Sigmoid colon (tissue), 6 donors: ENCODE measurements at regions not wholly inside any gene's neighbourhood (a gene's known extent, or its start where the extent isn't known, plus 50 kb on each side); places are given as distances from the start of the nearest gene placed in this dataset.

Experiments used
- DNase-seq: peaks from one replicate; pipeline ENCODE4 v3.0.0-alpha.2; 2019
- H3K27ac ChIP-seq, 4 donors: fragments of 200-600 bp; sonication (generic); one replicate each; pipeline ENCODE4 v1.5.1; 2016 to 2019; ENCODE audit warnings: mild to moderate bottlenecking in 1 of 4
- H3K27me3 ChIP-seq, 3 donors: fragments of 200-600 bp; sonication (generic); one replicate each; pipeline ENCODE4 v1.5.1; 2019; ENCODE audit warnings: mild to moderate bottlenecking in 1 of 3
- H3K36me3 ChIP-seq, 4 donors: fragments of 200-600 bp; sonication (generic); one replicate each; pipeline ENCODE4 v1.5.1; 2016 to 2019
- H3K4me1 ChIP-seq, 4 donors: fragments of 200-600 bp; sonication (generic); one replicate each; pipeline ENCODE4 v1.5.1; 2017 to 2019
- H3K4me3 ChIP-seq, 4 donors: fragments of 200-600 bp; sonication (generic); one replicate each; pipeline ENCODE4 v1.5.1; 2017 to 2019; ENCODE audit warnings: mild to moderate bottlenecking in 2 of 4, moderate library complexity in 1 of 4
- H3K9me3 ChIP-seq, 4 donors: fragments of 200-600 bp in 3 of 4; sonication (generic) in 3 of 4; one replicate each; pipeline versions ENCODE4 v1.5.1 to v1.6.1; 2013 to 2019
- CTCF ChIP-seq, 4 experiments: fragments of 450-650 bp in 3 of 4; fragments of 200-600 bp in 1 of 4; IDR thresholded peaks; one replicate each; pipeline ENCODE4 v1.5.1; 2016 to 2019; ENCODE audit warnings: antibody characterized with exemption in 4 of 4, mild to moderate bottlenecking in 3 of 4, moderate library complexity in 2 of 4
- EP300 ChIP-seq, 4 donors: sonication (generic); formaldehyde crosslinking; IDR thresholded peaks; one replicate each; pipeline ENCODE4 v1.6.1; 2017; ENCODE audit warnings: antibody characterized with exemption in 4 of 4
- POLR2A ChIP-seq, 2 donors: fragments of 450-650 bp; IDR thresholded peaks; one replicate each; pipeline ENCODE4 v1.6.1; 2016; ENCODE audit warnings: antibody characterized with exemption in 2 of 2, mild to moderate bottlenecking in 2 of 2, moderate library complexity in 2 of 2
- POLR2AphosphoS5 ChIP-seq, 4 donors: sonication (generic); formaldehyde crosslinking; IDR thresholded peaks; one replicate each; pipeline ENCODE4 v1.6.1; 2017; ENCODE audit warnings: antibody characterized with exemption in 4 of 4
- WGBS, 2 donors: extraction: QIAGEN DNeasy Blood & Tissue Kit; methylation state at CpG; one replicate each; pipeline ENCODE4 v1.1.7; 2013; 5-methylcytosine and 5-hydroxymethylcytosine counted together
- intact Hi-C: fragments of 100-400 bp; cut with DNase I; formaldehyde crosslinking; loops from one replicate; pipeline ENCODE4 v1.15.1; 2023
- donor health status: healthy with polysubstance abuse.
- donor health status: healthy.

GRCh38 chr3:65080432-65080831 is 392.6 kb upstream of the ADAMTS9 start:
- Histone ChIP-seq H3K4me3 (no peak overlapping the region), H3K27ac (no peak overlapping the region), H3K36me3 (no peaks in the 10 kb centered on the region), H3K9me3 (no peaks in the 10 kb centered on the region), H3K4me1 (no peaks in the 10 kb centered on the region), H3K27me3 (no peaks in the 10 kb centered on the region)
- no peak for DNase-seq
- intact Hi-C loops = no loop called here
- 75 to 76% methylated on average over 3 of the region's 3 CpGs for WGBS, 2 donors
- TF ChIP-seq CTCF (IDR thresholded peaks at IDR 0.05) = no peak
- no peak for TF ChIP-seq POLR2A (IDR thresholded peaks at IDR 0.05)
- TF ChIP-seq EP300 (IDR thresholded peaks at IDR 0.05) = no peak
- no peak for TF ChIP-seq POLR2AphosphoS5 (IDR thresholded peaks at IDR 0.05)

GRCh38 chr3:65079560-65079959 is 391.8 kb upstream of the ADAMTS9 start:
- intact Hi-C loops = no loop called here
- no peak for TF ChIP-seq POLR2A (IDR thresholded peaks at IDR 0.05)
- no peak for TF ChIP-seq CTCF (IDR thresholded peaks at IDR 0.05)
- no peak for TF ChIP-seq EP300 (IDR thresholded peaks at IDR 0.05)
- TF ChIP-seq POLR2AphosphoS5 (IDR thresholded peaks at IDR 0.05) = no peak
- WGBS, 2 donors = 83 to 88% methylated on average over 5 of the region's 5 CpGs

GRCh38 chr3:65078748-65079147 is 390.9 kb upstream of the ADAMTS9 start:
- Histone ChIP-seq H3K9me3 (no peaks in the 10 kb centered on the region), H3K36me3 (no peaks in the 10 kb centered on the region), H3K27me3 (no peaks in the 10 kb centered on the region), H3K4me3 (no peak overlapping the region), H3K27ac (no peak overlapping the region), H3K4me1 (no peaks in the 10 kb centered on the region)
- intact Hi-C loops = no loop called here
- TF ChIP-seq POLR2AphosphoS5 (IDR thresholded peaks at IDR 0.05) (no peak), EP300 (IDR thresholded peaks at IDR 0.05) (no peak), CTCF (IDR thresholded peaks at IDR 0.05) (no peak), POLR2A (IDR thresholded peaks at IDR 0.05) (no peak)
- no peak for DNase-seq

More at GRCh38 chr3:65079560-65079959, 391.8 kb upstream of the ADAMTS9 start:
- no peak overlapping the region for H3K4me3 ChIP-seq
- H3K9me3 ChIP-seq = no peaks in the 10 kb centered on the region
- no peaks in the 10 kb centered on the region for H3K4me1 ChIP-seq
- DNase-seq = no peak
- H3K36me3 ChIP-seq = no peaks in the 10 kb centered on the region
- no peak overlapping the region for H3K27ac ChIP-seq
- no peaks in the 10 kb centered on the region for H3K27me3 ChIP-seq

GRCh38 chr3:65077124-65077523 is 389.3 kb upstream of the ADAMTS9 start:
- H3K27ac ChIP-seq = no peak overlapping the region
- DNase-seq = no peak
- no peaks in the 10 kb centered on the region for H3K27me3 ChIP-seq
- no peaks in the 10 kb centered on the region for H3K36me3 ChIP-seq
- H3K9me3 ChIP-seq = no peaks in the 10 kb centered on the region
- no peaks in the 10 kb centered on the region for H3K4me1 ChIP-seq
- TF ChIP-seq CTCF (IDR thresholded peaks at IDR 0.05) (no peak), POLR2AphosphoS5 (IDR thresholded peaks at IDR 0.05) (no peak), EP300 (IDR thresholded peaks at IDR 0.05) (no peak), POLR2A (IDR thresholded peaks at IDR 0.05) (no peak)
- no peak overlapping the region for H3K4me3 ChIP-seq
- 96 to 97% methylated on average over 2 of the region's 2 CpGs for WGBS, 2 donors
- intact Hi-C loops = no loop called here

GRCh38 chr3:65070968-65071367 is 383.2 kb upstream of the ADAMTS9 start:
- Histone ChIP-seq H3K27ac (no peak overlapping the region), H3K4me3 (no peak overlapping the region), H3K9me3 (no peaks in the 10 kb centered on the region), H3K27me3 (no peaks in the 10 kb centered on the region), H3K36me3 (no peaks in the 10 kb centered on the region), H3K4me1 (peaks cover 0 to 9% (median 0%) of the 10 kb centered on the region in 4 donors)
- DNase-seq = no peak
- 84 to 90% methylated on average over 3 of the region's 3 CpGs for WGBS, 2 donors
- TF ChIP-seq CTCF (IDR thresholded peaks at IDR 0.05) = no peak
- TF ChIP-seq POLR2A (IDR thresholded peaks at IDR 0.05) = no peak
- TF ChIP-seq POLR2AphosphoS5 (IDR thresholded peaks at IDR 0.05) = no peak
- intact Hi-C loops = no loop called here
